B cell (primary cell): ENCODE measurements at regions not wholly inside any gene's neighbourhood (a gene's known extent, or its start where the extent isn't known, plus 50 kb on each side); places are given as distances from the start of the nearest gene placed in this dataset.

Experiments used
- ATAC-seq: fragments of 200-7000 bp; cut with Tn5 transposase; one replicate; pipeline ENCODE4 v1.10.0; 2021; ENCODE audit warnings: low read depth, mild to moderate bottlenecking, moderate number of reproducible peaks, moderate library complexity
- CTCF ChIA-PET: fragments of 350-600 bp; sonication (Branson Sonifier 250); formaldehyde crosslinking; loops from one replicate; lab custom pipeline; 2021; ENCODE audit warnings: antibody characterized with exemption, inconsistent platforms; lab: Charles Lee
- POLR2A ChIA-PET: fragments of 350-600 bp; sonication (Branson Sonifier 250); formaldehyde crosslinking; loops from one replicate; lab custom pipeline; 2021; ENCODE audit warnings: antibody characterized with exemption; lab: Charles Lee
- DNase-seq: peaks from one replicate; pipeline ENCODE4 v3.0.0; 2013
- H2AFZ ChIP-seq: 2 replicates; pipeline ENCODE4 v1.6.1; 2012; ENCODE audit warnings: mild to moderate bottlenecking, low read depth, low read length; ENCODE audit not compliant: insufficient read depth, poor library complexity, severe bottlenecking
- H3K27ac ChIP-seq, 2 donors: 1 replicate in 1 of 2; 2 replicates in 1 of 2; pipeline ENCODE4 v1.5.1; 2012 to 2013; ENCODE audit warnings: low read length in 2 of 2, mild to moderate bottlenecking in 2 of 2, moderate library complexity in 1 of 2
- H3K27me3 ChIP-seq, 4 experiments: fragments of 200-600 bp in 1 of 4; sonication (generic) in 1 of 4; replicated peaks in 1 of 4; 1 replicate in 2 of 4; 2 replicates in 2 of 4; pipeline versions ENCODE4 v1.6.1 to v1.7.0; 2013 to 2016; ENCODE audit warnings: low read length in 3 of 4, mild to moderate bottlenecking in 2 of 4, mixed read lengths in 1 of 4, moderate library complexity in 1 of 4; ENCODE audit not compliant: insufficient read depth in 4 of 4, control insufficient read depth in 3 of 4; ENCODE audit errors: control extremely low read depth in 1 of 4
- H3K36me3 ChIP-seq, 2 experiments: replicated peaks in 1 of 2; 1 replicate in 1 of 2; 2 replicates in 1 of 2; pipeline versions ENCODE4 v1.6.1 to v1.7.1; 2013; ENCODE audit warnings: low read length in 1 of 2; ENCODE audit not compliant: insufficient read depth in 2 of 2, control insufficient read depth in 1 of 2; ENCODE audit errors: control extremely low read depth in 1 of 2, extremely low read depth in 1 of 2
- H3K4me1 ChIP-seq, 2 donors: fragments of 200-600 bp in 1 of 2; sonication (generic) in 1 of 2; 1 replicate in 1 of 2; 2 replicates in 1 of 2; pipeline versions ENCODE4 v1.5.1 to v1.6.1; 2013 to 2017; ENCODE audit warnings: low read length in 2 of 2; ENCODE audit not compliant: control insufficient read depth in 2 of 2, insufficient read depth in 2 of 2
- H3K4me2 ChIP-seq: replicated peaks from 2 replicates; pipeline ENCODE3; 2012; ENCODE audit warnings: mild to moderate bottlenecking, low read depth, low read length; ENCODE audit not compliant: poor library complexity, severe bottlenecking
- H3K4me3 ChIP-seq, 5 experiments: fragments of 200-600 bp in 1 of 5; sonication (generic) in 1 of 5; 1 replicate in 3 of 5; 2 replicates in 2 of 5; pipeline versions ENCODE4 v1.5.1 to v1.7.0; 2011 to 2016; ENCODE audit warnings: low read length in 4 of 5, mild to moderate bottlenecking in 4 of 5, low read depth in 2 of 5, control low read depth in 1 of 5, moderate library complexity in 1 of 5; ENCODE audit not compliant: insufficient read depth in 1 of 5; ENCODE audit errors: control extremely low read depth in 1 of 5, extremely low read depth in 1 of 5
- H3K79me2 ChIP-seq: fragments of 200-600 bp; sonication (generic); one replicate; pipeline ENCODE4 v1.6.0; 2016; ENCODE audit warnings: low read length; ENCODE audit not compliant: control insufficient read depth, insufficient read depth
- H3K9ac ChIP-seq: fragments of 200-600 bp; sonication (generic); 2 replicates; pipeline ENCODE4 v1.6.1; 2017; ENCODE audit warnings: mild to moderate bottlenecking, low read length, moderate library complexity
- H3K9me3 ChIP-seq, 3 donors: one replicate each; pipeline versions ENCODE4 v1.6.1 to v1.7.1; 2013; ENCODE audit warnings: low read length in 2 of 3; ENCODE audit not compliant: control insufficient read depth in 2 of 3, insufficient read depth in 1 of 3; ENCODE audit errors: control extremely low read depth in 1 of 3
- H4K20me1 ChIP-seq: 2 replicates; pipeline ENCODE4 v1.6.0; 2012; ENCODE audit warnings: mild to moderate bottlenecking, low read length; ENCODE audit not compliant: insufficient read depth, control insufficient read depth, poor library complexity, severe bottlenecking
- H3K27ac Mint-ChIP-seq: one replicate; pipeline ENCODE4 v1.8.0; 2021; ENCODE audit warnings: mixed read lengths
- H3K27me3 Mint-ChIP-seq: one replicate; pipeline ENCODE4 v1.8.0; 2021; ENCODE audit warnings: mixed read lengths
- H3K4me1 Mint-ChIP-seq: one replicate; pipeline ENCODE4 v1.8.0; 2021; ENCODE audit warnings: mixed read lengths
- H3K4me3 Mint-ChIP-seq: one replicate; pipeline ENCODE4 v1.8.0; 2021; ENCODE audit warnings: mixed read lengths
- H3K9me3 Mint-ChIP-seq: one replicate; pipeline ENCODE4 v1.8.0; 2022; ENCODE audit warnings: mixed read lengths; ENCODE audit not compliant: insufficient read depth
- EZH2 ChIP-seq: IDR thresholded peaks from 2 replicates; pipeline ENCODE4 v1.6.1; 2012; ENCODE audit warnings: borderline replicate concordance, low read depth, mild to moderate bottlenecking, moderate library complexity, low read length; ENCODE audit not compliant: insufficient read depth, poor library complexity, severe bottlenecking
- WGBS: methylation state at CpG from one replicate; pipeline ENCODE4 v1.1.5; 2013; ENCODE audit warnings: missing lambda C conversion rate; ENCODE audit not compliant: insufficient coverage; 5-methylcytosine and 5-hydroxymethylcytosine counted together
- intact Hi-C: fragments of 100-400 bp; cut with micrococcal nuclease; formaldehyde crosslinking; loops from one replicate; pipeline ENCODE4 v1.10.0; 2022
- TF ChIP-seq, protein P1 (sequence below): fragments of 200-600 bp; IDR thresholded peaks from one replicate; pipeline ENCODE4 v1.8.0; 2022; ENCODE audit warnings: antibody characterized with exemption, mild to moderate bottlenecking

DNA sequence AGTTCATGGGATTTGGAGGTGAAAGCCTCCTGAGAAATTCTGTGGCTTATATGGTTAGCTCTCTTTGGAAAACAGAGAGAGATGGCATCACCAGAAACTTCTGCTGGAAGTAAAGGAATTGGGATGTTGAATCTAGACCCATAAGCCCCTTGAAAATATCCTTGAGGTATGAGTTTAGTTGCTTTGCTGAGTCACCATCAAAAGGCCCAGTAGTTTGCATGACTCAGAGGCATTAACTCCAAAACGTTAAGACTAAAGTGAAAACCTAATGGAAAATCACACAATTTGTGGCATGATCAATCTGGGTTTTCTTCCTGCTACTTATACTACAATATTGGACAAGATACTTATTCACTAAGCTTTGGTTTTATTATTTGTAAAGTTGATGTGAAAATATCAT lies 349.2 kb upstream of the SALL1 start:
- DNase-seq (no peak), ATAC-seq (no peak)
- Histone ChIP-seq H3K4me2 (no peak overlapping the region), H3K4me3 (no peak overlapping the region), H3K9me3 (no peaks in the 10 kb centered on the region), H3K36me3 (no peaks in the 10 kb centered on the region), H4K20me1 (no peaks in the 10 kb centered on the region), H2AFZ (no peak overlapping the region), H3K9ac (no peak overlapping the region), H3K79me2 (no peaks in the 10 kb centered on the region), H3K27ac (no peak overlapping the region), H3K4me1 (no peaks in the 10 kb centered on the region), H3K27me3 (no peaks in the 10 kb centered on the region)
- intact Hi-C loops: no loop called here
- H3K27me3 Mint-ChIP-seq: no peaks in the 10 kb centered on the region
- H3K4me1 Mint-ChIP-seq: no peaks in the 10 kb centered on the region
- POLR2A ChIA-PET: no interaction called here
- CTCF ChIA-PET: no interaction called here
- TF ChIP-seq, protein P1, sequence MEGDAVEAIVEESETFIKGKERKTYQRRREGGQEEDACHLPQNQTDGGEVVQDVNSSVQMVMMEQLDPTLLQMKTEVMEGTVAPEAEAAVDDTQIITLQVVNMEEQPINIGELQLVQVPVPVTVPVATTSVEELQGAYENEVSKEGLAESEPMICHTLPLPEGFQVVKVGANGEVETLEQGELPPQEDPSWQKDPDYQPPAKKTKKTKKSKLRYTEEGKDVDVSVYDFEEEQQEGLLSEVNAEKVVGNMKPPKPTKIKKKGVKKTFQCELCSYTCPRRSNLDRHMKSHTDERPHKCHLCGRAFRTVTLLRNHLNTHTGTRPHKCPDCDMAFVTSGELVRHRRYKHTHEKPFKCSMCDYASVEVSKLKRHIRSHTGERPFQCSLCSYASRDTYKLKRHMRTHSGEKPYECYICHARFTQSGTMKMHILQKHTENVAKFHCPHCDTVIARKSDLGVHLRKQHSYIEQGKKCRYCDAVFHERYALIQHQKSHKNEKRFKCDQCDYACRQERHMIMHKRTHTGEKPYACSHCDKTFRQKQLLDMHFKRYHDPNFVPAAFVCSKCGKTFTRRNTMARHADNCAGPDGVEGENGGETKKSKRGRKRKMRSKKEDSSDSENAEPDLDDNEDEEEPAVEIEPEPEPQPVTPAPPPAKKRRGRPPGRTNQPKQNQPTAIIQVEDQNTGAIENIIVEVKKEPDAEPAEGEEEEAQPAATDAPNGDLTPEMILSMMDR: no peak
- no peak for TF ChIP-seq EZH2
- WGBS: no CpG with 5 or more reads among the region's 1 CpG
- H3K9me3 Mint-ChIP-seq: peaks cover 1% of the 10 kb centered on the region
- H3K27ac Mint-ChIP-seq: no peak overlapping the region
- H3K4me3 Mint-ChIP-seq: no peak overlapping the region

DNA sequence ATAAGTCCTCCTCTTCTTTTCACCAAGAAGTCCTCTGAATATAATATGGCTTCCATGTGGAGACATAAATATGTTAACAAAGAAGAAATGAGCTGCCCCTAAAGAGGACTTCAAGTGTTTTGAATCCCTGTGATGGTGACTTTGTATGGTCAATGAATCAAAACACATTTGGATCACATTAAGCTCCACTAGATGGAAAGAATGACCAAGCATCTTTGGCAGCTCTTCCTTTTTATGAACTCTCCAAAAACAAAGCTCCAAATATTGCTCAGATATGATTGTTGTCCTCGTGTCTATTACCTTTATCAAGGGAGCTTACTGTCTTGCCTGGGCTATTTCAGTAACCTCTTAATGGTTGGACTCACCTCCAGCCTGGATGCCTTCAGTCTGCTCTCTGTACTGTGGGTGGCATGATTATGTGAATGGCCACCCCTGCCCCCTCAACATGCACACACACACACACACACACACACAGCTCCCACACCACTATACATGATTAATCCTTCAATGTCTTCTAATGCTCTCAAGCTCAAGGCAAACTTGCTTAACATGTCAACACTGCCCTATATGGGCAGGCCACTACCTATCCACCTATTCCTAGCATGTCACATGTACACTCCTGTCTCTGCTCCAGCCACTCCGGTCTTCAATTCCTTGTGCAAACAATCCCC lies 346.6 kb upstream of the SALL1 start:
- H3K9me3 Mint-ChIP-seq: peaks cover 2% of the 10 kb centered on the region
- TF ChIP-seq, protein P1: no peak
- no peak for TF ChIP-seq EZH2
- 100% methylated on average over 1 of the region's 2 CpGs for WGBS

More for the DNA sequence above, 346.6 kb upstream of the SALL1 start:
- intact Hi-C loops: no loop called here
- Histone ChIP-seq H3K27ac (no peak overlapping the region), H3K36me3 (no peaks in the 10 kb centered on the region), H3K79me2 (no peaks in the 10 kb centered on the region), H4K20me1 (no peaks in the 10 kb centered on the region), H3K4me2 (no peak overlapping the region), H3K4me3 (no peak overlapping the region), H3K4me1 (no peaks in the 10 kb centered on the region), H3K27me3 (no peaks in the 10 kb centered on the region), H3K9ac (no peak overlapping the region), H3K9me3 (no peaks in the 10 kb centered on the region), H2AFZ (no peak overlapping the region)
- ATAC-seq (no peak), DNase-seq (no peak)
- H3K4me1 Mint-ChIP-seq: no peaks in the 10 kb centered on the region
- ChIA-PET CTCF (no interaction called here), POLR2A (no interaction called here)
- H3K27ac Mint-ChIP-seq: no peak overlapping the region
- no peak overlapping the region for H3K4me3 Mint-ChIP-seq
- H3K27me3 Mint-ChIP-seq: no peaks in the 10 kb centered on the region
